SK-N-SH (cell line): ENCODE measurements at regions not wholly inside any gene's neighbourhood (a gene's known extent, or its start where the extent isn't known, plus 50 kb on each side); places are given as distances from the start of the nearest gene placed in this dataset.

ENCODE experiments used
- CTCF ChIA-PET: fragments of 300-600, 350-600 bp; formaldehyde crosslinking; extraction: SDS; loops from one replicate; lab custom pipeline; 2021; lab: Yijun Ruan, JAX
- POLR2A ChIA-PET: fragments of 350-600 bp; sonication (Branson Sonifier 250); formaldehyde crosslinking; extraction: SDS; loops from one replicate; lab custom pipeline; 2020; ENCODE audit warnings: antibody characterized with exemption, inconsistent platforms; lab: Yijun Ruan, JAX
- DNase-seq: peaks from one replicate; pipeline ENCODE4 v3.0.0; 2012
- H2AFZ ChIP-seq: fragments of 200-600 bp; sonication (generic); 2 replicates; pipeline ENCODE4 v1.8.1; 2016; ENCODE audit warnings: antibody characterized with exemption, mild to moderate bottlenecking, low read depth
- H3F3A ChIP-seq: fragments of 200-600 bp; sonication (generic); replicated peaks from 2 replicates; pipeline ENCODE3; 2016; ENCODE audit warnings: antibody characterized with exemption, mild to moderate bottlenecking; ENCODE audit not compliant: insufficient read depth
- H3K27ac ChIP-seq, 2 experiments: fragments of 200-500 bp in 1 of 2; fragments of 200-600 bp in 1 of 2; sonication (Bioruptor generic) in 1 of 2; sonication (generic), shearing (Covaris generic) in 1 of 2; 2 replicates each; pipeline versions ENCODE4 v1.5.1 to v1.6.1; 2014 to 2016; ENCODE audit warnings: low read depth in 2 of 2, inconsistent platforms in 1 of 2, low read length in 1 of 2, mild to moderate bottlenecking in 1 of 2, mixed read lengths in 1 of 2
- H3K27me3 ChIP-seq: fragments of 200-600 bp; sonication (generic), shearing (Covaris generic); 2 replicates; pipeline ENCODE4 v1.6.1; 2016; ENCODE audit warnings: mixed run types; ENCODE audit not compliant: insufficient read depth
- H3K36me3 ChIP-seq, 2 experiments: fragments of 200-500 bp in 1 of 2; fragments of 200-600 bp in 1 of 2; sonication (Bioruptor generic) in 1 of 2; sonication (generic) in 1 of 2; replicated peaks in 1 of 2; 2 replicates each; pipeline versions ENCODE3 to v1.5.1; 2014 to 2016; ENCODE audit warnings: low read length in 1 of 2, mild to moderate bottlenecking in 1 of 2; ENCODE audit not compliant: insufficient read depth in 2 of 2, control insufficient read depth in 1 of 2
- H3K4me1 ChIP-seq, 2 experiments: fragments of 200-500 bp in 1 of 2; fragments of 200-600 bp in 1 of 2; sonication (Bioruptor generic) in 1 of 2; sonication (generic), shearing (Covaris generic) in 1 of 2; 2 replicates each; pipeline versions ENCODE4 v1.5.1 to v1.6.1; 2014 to 2016; ENCODE audit warnings: low read depth in 1 of 2, low read length in 1 of 2, mixed run types in 1 of 2; ENCODE audit not compliant: insufficient read depth in 2 of 2, control insufficient read depth in 1 of 2
- H3K4me2 ChIP-seq: fragments of 200-600 bp; sonication (generic), shearing (Covaris generic); 2 replicates; pipeline ENCODE4 v1.6.1; 2017; ENCODE audit warnings: mixed run types
- H3K4me3 ChIP-seq, 2 experiments: fragments of 200-500 bp in 1 of 2; fragments of 200-600 bp in 1 of 2; sonication (Bioruptor generic) in 1 of 2; sonication (generic), shearing (Covaris generic) in 1 of 2; 2 replicates each; pipeline versions ENCODE4 v1.5.1 to v1.8.1; 2014 to 2016; ENCODE audit warnings: low read depth in 2 of 2, inconsistent platforms in 1 of 2, low read length in 1 of 2, mild to moderate bottlenecking in 1 of 2, mixed read lengths in 1 of 2, moderate library complexity in 1 of 2
- H3K79me2 ChIP-seq: fragments of 200-600 bp; sonication (generic); 2 replicates; pipeline ENCODE4 v1.8.1; 2017; ENCODE audit warnings: mild to moderate bottlenecking; ENCODE audit not compliant: insufficient read depth
- H3K9ac ChIP-seq: fragments of 200-600 bp; sonication (generic); 2 replicates; pipeline ENCODE4 v1.6.1; 2017; ENCODE audit warnings: mixed run types
- H3K9me2 ChIP-seq: fragments of 200-600 bp; sonication (generic); 2 replicates; pipeline ENCODE4 v1.6.1; 2017; ENCODE audit warnings: mixed run types
- H3K9me3 ChIP-seq: fragments of 200-600 bp; sonication (generic); 2 replicates; pipeline ENCODE4 v1.6.1; 2017; ENCODE audit warnings: mixed run types, mild to moderate bottlenecking, moderate library complexity
- H4K20me1 ChIP-seq: fragments of 200-600 bp; sonication (generic); 2 replicates; pipeline ENCODE4 v1.6.1; 2017; ENCODE audit warnings: mild to moderate bottlenecking, mixed run types; ENCODE audit not compliant: insufficient read depth
- FOXM1 ChIP-seq: IDR thresholded peaks from 2 replicates; pipeline ENCODE4 v1.4.0; 2012; ENCODE audit warnings: low read depth, mild to moderate bottlenecking
- GABPA ChIP-seq: IDR thresholded peaks from 2 replicates; pipeline ENCODE4 v1.4.0; 2012; ENCODE audit warnings: low read depth, mild to moderate bottlenecking
- IRF3 ChIP-seq: fragments of 150-350 bp; IDR thresholded peaks from 2 replicates; pipeline ENCODE4 v1.6.1; 2016; ENCODE audit warnings: mild to moderate bottlenecking, low read depth, low read length
- JUND ChIP-seq: IDR thresholded peaks from 2 replicates; pipeline ENCODE4 v1.4.0; 2012
- MEF2A ChIP-seq: IDR thresholded peaks from 2 replicates; pipeline ENCODE4 v1.4.0; 2012; ENCODE audit warnings: low read depth, borderline replicate concordance
- NFIC ChIP-seq: IDR thresholded peaks from 2 replicates; pipeline ENCODE4 v1.4.0; 2012; ENCODE audit warnings: borderline replicate concordance
- NRF1 ChIP-seq: IDR thresholded peaks from 2 replicates; pipeline ENCODE4 v1.6.1; 2012; ENCODE audit warnings: low read depth, mild to moderate bottlenecking, low read length
- PBX3 ChIP-seq: IDR thresholded peaks from 2 replicates; pipeline ENCODE4; 2012
- POLR2AphosphoS5 ChIP-seq: IDR thresholded peaks from 2 replicates; pipeline ENCODE4 v1.6.1; 2012; ENCODE audit warnings: low read depth, low read length
- RAD21 ChIP-seq: IDR thresholded peaks from 2 replicates; pipeline ENCODE4 v1.6.1; 2012; ENCODE audit warnings: mild to moderate bottlenecking, low read length
- REST ChIP-seq: IDR thresholded peaks from 2 replicates; pipeline ENCODE4 v1.6.1; 2012; ENCODE audit warnings: mild to moderate bottlenecking, low read depth, low read length, moderate library complexity
- RFX5 ChIP-seq: IDR thresholded peaks from 2 replicates; pipeline ENCODE4 v1.6.1; 2012; ENCODE audit warnings: mild to moderate bottlenecking, improper control_type of control experiment, low read length
- RXRA ChIP-seq: IDR thresholded peaks from 2 replicates; pipeline ENCODE4 v1.4.0; 2012; ENCODE audit warnings: low read depth, mild to moderate bottlenecking, borderline replicate concordance
- SMC3 ChIP-seq: IDR thresholded peaks from 2 replicates; pipeline ENCODE4 v1.6.1; 2012; ENCODE audit warnings: low read depth, low read length, improper control_type of control experiment
- TAF1 ChIP-seq: IDR thresholded peaks from 2 replicates; pipeline ENCODE4 v1.6.1; 2012; ENCODE audit warnings: low read depth, mild to moderate bottlenecking, low read length, moderate library complexity, borderline replicate concordance
- USF1 ChIP-seq: IDR thresholded peaks from 2 replicates; pipeline ENCODE4 v1.4.0; 2012; ENCODE audit warnings: low read depth, borderline replicate concordance
- WGBS: methylation state at CpG from one replicate; pipeline ENCODE4 v1.1.6; 2017; ENCODE audit warnings: low lambda C conversion rate; 5-methylcytosine and 5-hydroxymethylcytosine counted together

DNA sequence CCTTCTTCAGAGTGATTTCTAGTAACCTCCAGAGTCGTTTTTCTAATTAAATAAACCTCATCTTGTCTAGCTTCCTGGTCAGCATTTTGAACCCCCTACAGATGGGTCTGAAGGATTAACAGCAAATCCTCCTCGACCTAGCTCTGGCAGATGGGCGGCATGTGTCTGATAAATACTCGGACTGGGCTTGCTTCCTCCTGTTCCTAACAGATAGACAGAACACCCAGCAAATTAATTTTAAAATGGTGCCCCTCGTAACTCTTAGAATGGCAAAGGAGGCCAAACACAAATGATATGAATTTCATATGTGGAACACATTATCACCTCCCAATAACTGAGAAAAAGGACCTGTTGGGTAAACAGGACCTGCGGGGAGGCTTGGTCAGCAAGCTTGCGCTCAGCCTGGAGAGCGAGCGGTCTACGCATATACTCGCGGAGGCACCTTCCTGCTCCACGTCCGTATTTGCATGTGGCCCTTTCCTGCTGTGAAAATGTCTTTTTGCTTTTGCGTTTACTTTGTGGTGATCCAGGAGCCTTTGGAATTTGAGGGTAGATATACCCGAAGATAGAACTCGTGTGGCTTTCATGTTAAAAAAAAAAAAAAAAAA lies 79.6 kb downstream of the OTX2 start:
- no peak overlapping the region for H3K9ac ChIP-seq
- no peaks in the 10 kb centered on the region for H3K9me3 ChIP-seq
- TF ChIP-seq RAD21, result no peak
- no peak for TF ChIP-seq FOXM1
- no peak for TF ChIP-seq RFX5
- TF ChIP-seq REST, result no peak
- no peak for TF ChIP-seq NFIC
- no peak for TF ChIP-seq JUND
- TF ChIP-seq RXRA, result no peak
- TF ChIP-seq, all 33 proteins: peak for 0
- Histone ChIP-seq H3F3A (no peaks in the 10 kb centered on the region), H3K79me2 (no peaks in the 10 kb centered on the region), H3K27me3 (peaks cover 12% of the 10 kb centered on the region; the same call in 1 of the 2 replicates), H3K9me2 (no peaks in the 10 kb centered on the region), H3K4me1 (no peaks in the 10 kb centered on the region), H2AFZ (no peak overlapping the region), H3K27ac (no peak overlapping the region), H4K20me1 (no peaks in the 10 kb centered on the region), H3K4me2 (no peak overlapping the region), H3K4me3 (no peak overlapping the region), H3K36me3 (no peaks in the 10 kb centered on the region)
- 18% methylated on average over 17 of the region's 17 CpGs for WGBS
- CTCF ChIA-PET, result no interaction called here
- POLR2A ChIA-PET, result no interaction called here
- no peak for DNase-seq

GRCh38 chr14:56724013-56724412 lies 86.3 kb downstream of the OTX2 start:
- ChIA-PET CTCF (no interaction called here), POLR2A (no interaction called here)
- no peak for DNase-seq
- Histone ChIP-seq H3K4me3 (no peak overlapping the region), H3K79me2 (no peaks in the 10 kb centered on the region), H3K9me3 (no peaks in the 10 kb centered on the region), H3K4me1 (no peaks in the 10 kb centered on the region), H3K9me2 (no peaks in the 10 kb centered on the region), H3F3A (no peaks in the 10 kb centered on the region), H3K27ac (no peak overlapping the region), H4K20me1 (no peaks in the 10 kb centered on the region), H3K27me3 (peaks cover under 1% of the 10 kb centered on the region; the same call in 1 of the 2 replicates), H3K9ac (no peak overlapping the region), H3K36me3 (no peaks in the 10 kb centered on the region), H2AFZ (no peak overlapping the region), H3K4me2 (no peak overlapping the region)
- 5% methylated on average over 1 of the region's 1 CpG for WGBS
- TF ChIP-seq USF1, result no peak
- TF ChIP-seq REST, result no peak
- TF ChIP-seq TAF1, result no peak
- TF ChIP-seq MEF2A, result no peak
- TF ChIP-seq NRF1, result no peak
- TF ChIP-seq SMC3, result no peak
- TF ChIP-seq PBX3, result no peak
- no peak for TF ChIP-seq RAD21
- no peak for TF ChIP-seq GABPA
- no peak for TF ChIP-seq IRF3
- TF ChIP-seq POLR2AphosphoS5, result no peak
